WERI-Rb-1 (cell line): ENCODE measurements at regions not wholly inside any gene's neighbourhood (a gene's known extent, or its start where the extent isn't known, plus 50 kb on each side); places are given as distances from the start of the nearest gene placed in this dataset.

Experiments
- DNase-seq: peaks from one replicate; pipeline ENCODE4 v3.0.0-alpha.2; 2020
- H3K27ac ChIP-seq: fragments of 250-450 bp; sonication (Bioruptor Pico); 2 replicates; pipeline ENCODE4 v1.5.1; 2020; ENCODE audit warnings: mild to moderate bottlenecking, moderate library complexity
- H3K27me3 ChIP-seq: fragments of 250-450 bp; sonication (Bioruptor Pico); 2 replicates; pipeline ENCODE4 v1.5.1; 2021; ENCODE audit warnings: mild to moderate bottlenecking, low read depth, moderate library complexity; ENCODE audit not compliant: insufficient read depth, severe bottlenecking
- H3K36me3 ChIP-seq: fragments of 250-450 bp; sonication (Bioruptor Pico); 2 replicates; pipeline ENCODE4 v1.5.1; 2020; ENCODE audit warnings: mild to moderate bottlenecking, moderate library complexity
- H3K4me3 ChIP-seq: 2 replicates; pipeline ENCODE4 v1.5.1; 2011; ENCODE audit warnings: low read depth, mild to moderate bottlenecking, control low read depth, low read length
- H3K9me3 ChIP-seq: fragments of 250-450 bp; sonication (Bioruptor Pico); 2 replicates; pipeline ENCODE4 v1.5.1; 2021; ENCODE audit warnings: mild to moderate bottlenecking, moderate library complexity; ENCODE audit not compliant: severe bottlenecking
- TF ChIP-seq, protein P1 (sequence below): IDR thresholded peaks from 2 replicates; pipeline ENCODE4 v1.5.1; 2011; ENCODE audit warnings: low read depth, mild to moderate bottlenecking, control low read depth, inconsistent platforms, low read length

DNA sequence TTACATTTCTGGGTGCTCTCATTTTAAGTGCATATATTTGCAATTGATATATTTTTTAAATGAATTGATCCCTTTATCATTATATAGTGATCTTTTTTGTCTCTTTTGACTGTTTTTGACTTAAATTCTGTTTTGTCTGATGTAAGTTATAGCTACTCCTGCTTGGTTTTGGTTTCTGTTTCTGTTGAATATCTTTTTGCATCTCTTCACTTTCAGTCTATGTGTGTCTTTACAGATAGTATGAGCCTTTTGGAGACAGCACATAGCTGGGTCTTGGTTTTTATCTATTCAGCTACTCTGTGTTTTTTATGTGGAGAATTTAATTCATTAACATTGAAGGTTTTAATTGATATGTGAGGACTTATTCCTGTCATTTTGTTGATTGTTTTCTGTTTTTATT is 311.3 kb downstream of the SPATA31D1 start:
- no peak for DNase-seq
- Histone ChIP-seq H3K27me3 (no peaks in the 10 kb centered on the region), H3K36me3 (no peaks in the 10 kb centered on the region), H3K9me3 (peaks cover 4% of the 10 kb centered on the region), H3K4me3 (no peak overlapping the region), H3K27ac (no peak overlapping the region)
- TF ChIP-seq, protein P1, sequence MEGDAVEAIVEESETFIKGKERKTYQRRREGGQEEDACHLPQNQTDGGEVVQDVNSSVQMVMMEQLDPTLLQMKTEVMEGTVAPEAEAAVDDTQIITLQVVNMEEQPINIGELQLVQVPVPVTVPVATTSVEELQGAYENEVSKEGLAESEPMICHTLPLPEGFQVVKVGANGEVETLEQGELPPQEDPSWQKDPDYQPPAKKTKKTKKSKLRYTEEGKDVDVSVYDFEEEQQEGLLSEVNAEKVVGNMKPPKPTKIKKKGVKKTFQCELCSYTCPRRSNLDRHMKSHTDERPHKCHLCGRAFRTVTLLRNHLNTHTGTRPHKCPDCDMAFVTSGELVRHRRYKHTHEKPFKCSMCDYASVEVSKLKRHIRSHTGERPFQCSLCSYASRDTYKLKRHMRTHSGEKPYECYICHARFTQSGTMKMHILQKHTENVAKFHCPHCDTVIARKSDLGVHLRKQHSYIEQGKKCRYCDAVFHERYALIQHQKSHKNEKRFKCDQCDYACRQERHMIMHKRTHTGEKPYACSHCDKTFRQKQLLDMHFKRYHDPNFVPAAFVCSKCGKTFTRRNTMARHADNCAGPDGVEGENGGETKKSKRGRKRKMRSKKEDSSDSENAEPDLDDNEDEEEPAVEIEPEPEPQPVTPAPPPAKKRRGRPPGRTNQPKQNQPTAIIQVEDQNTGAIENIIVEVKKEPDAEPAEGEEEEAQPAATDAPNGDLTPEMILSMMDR: no peak

DNA sequence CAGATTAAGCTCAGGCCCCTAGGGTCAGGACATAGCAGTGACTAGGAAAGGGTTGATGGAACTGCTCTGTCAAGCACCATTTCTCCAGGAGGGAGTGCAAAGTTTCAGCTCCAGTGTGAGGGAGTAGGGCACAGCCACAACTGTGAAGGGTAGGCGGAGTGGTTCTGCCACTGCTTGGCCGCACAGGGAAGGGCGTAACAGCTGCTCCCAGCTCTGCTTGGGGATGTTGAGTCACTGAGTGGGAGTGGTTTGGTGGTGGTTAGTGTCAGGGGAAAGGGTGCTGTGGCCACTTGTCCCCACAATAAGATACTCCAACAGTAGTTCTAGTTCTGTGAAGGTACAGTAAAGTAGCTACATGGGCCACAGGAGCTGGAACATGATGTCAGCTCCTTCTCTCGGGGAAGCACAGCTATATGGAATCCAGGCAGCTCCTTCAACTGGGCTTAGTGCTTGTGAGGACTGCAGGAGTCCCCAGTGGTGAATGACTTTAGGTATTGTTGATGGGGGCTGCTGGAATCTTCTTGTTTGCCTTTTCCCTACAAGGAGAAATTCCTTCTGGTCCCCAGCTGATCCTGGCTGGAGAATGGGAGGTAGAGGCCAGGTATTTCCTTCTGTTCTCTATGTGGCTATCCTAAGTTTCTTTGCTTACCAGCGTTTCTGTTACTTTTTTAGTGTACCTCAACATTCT is 314.5 kb downstream of the SPATA31D1 start:
- H3K27ac ChIP-seq: no peak overlapping the region
- no peak for DNase-seq
- TF ChIP-seq, protein P1: no peak
- H3K27me3 ChIP-seq: no peaks in the 10 kb centered on the region
- peaks cover 4% of the 10 kb centered on the region for H3K9me3 ChIP-seq
- H3K36me3 ChIP-seq: no peaks in the 10 kb centered on the region
- no peak overlapping the region for H3K4me3 ChIP-seq

DNA sequence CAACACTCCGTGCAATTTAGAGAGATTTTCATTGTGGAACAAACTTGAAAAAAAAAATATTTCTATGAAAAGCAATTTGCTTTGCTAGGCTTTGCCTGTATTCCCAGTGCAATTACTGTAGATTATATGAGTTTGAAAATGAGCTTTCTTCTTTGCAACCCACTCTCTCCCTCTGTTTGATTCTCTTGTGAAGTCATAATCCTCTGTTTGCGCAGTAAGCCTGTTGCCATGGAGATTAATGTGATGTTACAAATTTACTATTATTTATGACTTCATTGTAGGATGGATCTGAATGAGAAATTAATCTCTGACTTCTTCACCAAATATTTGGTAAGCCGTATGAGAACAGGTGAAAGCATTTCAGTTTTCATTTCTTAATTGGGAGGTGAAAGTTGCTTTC is 320.3 kb downstream of the SPATA31D1 start:
- TF ChIP-seq, protein P1: no peak
- no peak overlapping the region for H3K4me3 ChIP-seq
- H3K36me3 ChIP-seq: no peaks in the 10 kb centered on the region
- H3K9me3 ChIP-seq: no peaks in the 10 kb centered on the region
- no peaks in the 10 kb centered on the region for H3K27me3 ChIP-seq
- DNase-seq: no peak
- H3K27ac ChIP-seq: no peak overlapping the region

DNA sequence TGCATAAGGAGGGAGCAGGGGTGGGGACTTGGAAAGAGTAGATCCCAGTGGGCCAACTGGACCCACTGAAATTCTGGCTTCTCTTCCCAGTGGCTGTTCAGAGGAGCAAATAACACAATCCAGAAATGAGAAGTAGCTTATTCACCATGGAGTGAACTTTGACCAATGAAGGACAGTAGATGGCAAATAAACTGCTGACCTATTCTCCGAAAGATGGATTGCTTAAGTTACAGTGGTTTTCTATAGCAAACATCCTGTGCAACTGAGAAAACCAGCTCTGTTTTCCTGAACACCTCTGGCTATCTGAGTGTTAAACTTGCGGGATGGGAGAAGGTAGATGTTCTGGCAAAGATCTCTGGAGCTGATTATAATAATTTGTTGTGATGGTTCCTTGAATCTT is 325.1 kb downstream of the SPATA31D1 start:
- H3K36me3 ChIP-seq: no peaks in the 10 kb centered on the region
- TF ChIP-seq, protein P1: no peak
- DNase-seq: no peak
- no peaks in the 10 kb centered on the region for H3K9me3 ChIP-seq
- H3K4me3 ChIP-seq: no peak overlapping the region
- H3K27ac ChIP-seq: no peak overlapping the region
- H3K27me3 ChIP-seq: no peaks in the 10 kb centered on the region

DNA sequence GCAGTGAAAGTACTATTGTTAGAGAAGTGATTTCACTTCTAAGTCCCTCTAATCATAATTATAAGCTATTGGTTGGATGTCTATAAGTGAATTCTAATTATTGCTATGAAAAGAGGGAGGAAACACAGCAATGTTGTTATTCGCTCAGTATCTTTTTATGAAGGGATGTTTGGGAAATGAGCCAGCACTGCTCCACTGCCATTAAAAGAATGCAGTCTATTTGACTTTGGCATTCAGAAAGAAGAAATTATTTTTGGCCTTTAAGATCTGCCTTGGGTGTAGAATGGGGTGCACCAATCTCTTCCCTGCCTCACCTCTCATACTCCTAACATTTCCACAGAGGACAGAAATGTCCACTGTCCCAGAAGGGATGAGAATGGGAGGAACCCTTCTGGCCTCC is 332.0 kb downstream of the SPATA31D1 start:
- H3K27ac ChIP-seq: no peak overlapping the region
- no peak overlapping the region for H3K4me3 ChIP-seq
- DNase-seq: no peak
- no peaks in the 10 kb centered on the region for H3K36me3 ChIP-seq
- no peaks in the 10 kb centered on the region for H3K27me3 ChIP-seq
- TF ChIP-seq, protein P1: no peak
- no peaks in the 10 kb centered on the region for H3K9me3 ChIP-seq

DNA sequence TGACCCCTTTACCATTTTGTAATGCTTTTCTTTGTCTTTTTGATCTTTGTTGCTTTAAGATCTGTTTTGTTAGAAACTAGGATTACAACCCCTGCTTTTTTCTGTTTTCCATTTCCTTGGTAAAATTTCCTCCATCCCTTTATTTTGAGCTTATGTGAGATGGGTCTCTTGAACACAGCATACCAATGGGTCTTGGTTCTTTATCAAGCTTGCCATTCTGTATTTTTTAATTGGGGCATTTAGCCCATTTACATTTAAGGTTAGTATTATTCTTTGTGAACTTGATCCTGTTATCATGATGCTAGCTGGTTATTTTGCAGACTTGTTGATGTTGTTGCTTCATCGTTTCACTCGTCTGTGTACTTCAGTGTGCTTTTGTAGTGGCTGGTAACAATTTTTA is 337.3 kb downstream of the SPATA31D1 start:
- H3K27me3 ChIP-seq: no peaks in the 10 kb centered on the region
- H3K27ac ChIP-seq: no peak overlapping the region
- H3K36me3 ChIP-seq: no peaks in the 10 kb centered on the region
- TF ChIP-seq, protein P1: no peak
- peaks cover 2% of the 10 kb centered on the region for H3K9me3 ChIP-seq
- DNase-seq: no peak
- no peak overlapping the region for H3K4me3 ChIP-seq
